ENCODE measurements at regions not wholly inside any gene's neighbourhood (a gene's known extent, or its start where the extent isn't known, plus 50 kb on each side); places are given as distances from the start of the nearest gene placed in this dataset.
"Not testable (repeated sequence)": the region's sequence is repeated elsewhere in the genome, so short reads cannot be mapped to it uniquely, and the experiment has no call there.

- ATAC-seq (no peak), DNase-seq (no peak)
- Mint-ChIP-seq H3K36me3 (ENCODE audit: insufficient read depth) (no peaks in the 10 kb centered on the region), H3K9me3 (peaks cover 4% of the 10 kb centered on the region), H3K4me1 (ENCODE audit: low read depth) (no peaks in the 10 kb centered on the region), H3K27me3 (ENCODE audit: low read depth) (no peaks in the 10 kb centered on the region), H3K4me3 (no peak overlapping the region)
Observed at GRCh38 chr4:64642936-64643335, 233.7 kb upstream of the TECRL start.

- H3K4me1 Mint-ChIP-seq (ENCODE audit: low read depth); ATAC-seq; H3K4me3 Mint-ChIP-seq; H3K27me3 Mint-ChIP-seq (ENCODE audit: low read depth); H3K9me3 Mint-ChIP-seq; H3K36me3 Mint-ChIP-seq (ENCODE audit: insufficient read depth); DNase-seq: not testable (repeated sequence)
Observed at GRCh38 chr4:64640402-64640801, 231.2 kb upstream of the TECRL start.

- Mint-ChIP-seq H3K4me1 (ENCODE audit: low read depth) (no peaks in the 10 kb centered on the region), H3K27me3 (ENCODE audit: low read depth) (no peaks in the 10 kb centered on the region), H3K4me3 (no peak overlapping the region), H3K36me3 (ENCODE audit: insufficient read depth) (no peaks in the 10 kb centered on the region), H3K9me3 (peaks cover 14% of the 10 kb centered on the region)
- ATAC-seq (no peak), DNase-seq (no peak)
Observed at GRCh38 chr4:64625438-64625837, 216.2 kb upstream of the TECRL start.

GRCh38 chr4:64617800-64618199 lies 208.6 kb upstream of the TECRL start:
- Mint-ChIP-seq H3K4me3 (no peak overlapping the region), H3K27me3 (ENCODE audit: low read depth) (no peaks in the 10 kb centered on the region), H3K36me3 (ENCODE audit: insufficient read depth) (no peaks in the 10 kb centered on the region), H3K4me1 (ENCODE audit: low read depth) (no peaks in the 10 kb centered on the region), H3K9me3 (no peaks in the 10 kb centered on the region)
- DNase-seq (no peak), ATAC-seq (no peak)

DNA sequence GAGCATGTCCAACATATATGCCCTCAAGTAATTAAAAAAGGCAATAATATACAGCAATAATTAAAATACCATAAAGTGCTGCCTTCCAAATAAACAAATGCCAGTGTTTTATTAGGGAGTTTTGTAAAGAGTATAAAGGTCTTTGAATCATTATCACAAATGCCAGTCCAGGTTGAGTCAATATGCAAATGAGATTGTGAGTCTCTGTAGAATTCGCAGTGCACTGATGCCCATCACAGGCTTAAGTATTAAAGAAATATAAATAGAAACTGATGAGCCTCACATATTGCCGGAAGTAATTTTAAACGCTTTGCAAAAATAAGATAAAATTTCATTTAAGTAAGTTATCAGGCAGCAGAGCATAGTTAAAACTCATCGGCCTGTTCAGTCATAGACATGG lies 205.0 kb upstream of the TECRL start:
- Mint-ChIP-seq H3K4me3 (no peak overlapping the region), H3K36me3 (ENCODE audit: insufficient read depth) (no peaks in the 10 kb centered on the region), H3K9me3 (no peaks in the 10 kb centered on the region), H3K4me1 (ENCODE audit: low read depth) (no peaks in the 10 kb centered on the region), H3K27me3 (ENCODE audit: low read depth) (no peaks in the 10 kb centered on the region)
- ATAC-seq (no peak), DNase-seq (no peak)

DNA sequence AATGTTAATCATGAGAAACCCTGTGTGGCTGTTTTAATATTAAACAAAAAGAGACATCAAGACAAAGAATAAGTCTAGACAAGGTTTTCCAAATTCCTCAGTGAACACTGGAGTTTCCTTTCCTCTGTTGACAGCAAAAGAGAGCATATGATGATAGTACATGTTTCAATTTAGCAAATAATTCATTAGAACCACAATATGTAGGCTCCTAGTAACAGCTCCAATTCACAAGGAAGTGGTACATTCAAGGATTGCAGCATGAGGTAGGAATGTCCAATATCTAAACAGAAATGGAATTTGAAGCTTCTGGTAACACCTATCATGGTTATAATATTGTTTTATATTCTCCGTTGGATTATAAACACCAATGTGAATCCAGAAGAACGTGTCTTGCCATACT lies 203.8 kb upstream of the TECRL start:
- no peaks in the 10 kb centered on the region for H3K27me3 Mint-ChIP-seq (ENCODE audit: low read depth)
- H3K9me3 Mint-ChIP-seq, result no peaks in the 10 kb centered on the region
- DNase-seq (no peak), ATAC-seq (no peak)
- no peak overlapping the region for H3K4me3 Mint-ChIP-seq
- H3K4me1 Mint-ChIP-seq (ENCODE audit: low read depth), result no peaks in the 10 kb centered on the region
- no peaks in the 10 kb centered on the region for H3K36me3 Mint-ChIP-seq (ENCODE audit: insufficient read depth)

DNA sequence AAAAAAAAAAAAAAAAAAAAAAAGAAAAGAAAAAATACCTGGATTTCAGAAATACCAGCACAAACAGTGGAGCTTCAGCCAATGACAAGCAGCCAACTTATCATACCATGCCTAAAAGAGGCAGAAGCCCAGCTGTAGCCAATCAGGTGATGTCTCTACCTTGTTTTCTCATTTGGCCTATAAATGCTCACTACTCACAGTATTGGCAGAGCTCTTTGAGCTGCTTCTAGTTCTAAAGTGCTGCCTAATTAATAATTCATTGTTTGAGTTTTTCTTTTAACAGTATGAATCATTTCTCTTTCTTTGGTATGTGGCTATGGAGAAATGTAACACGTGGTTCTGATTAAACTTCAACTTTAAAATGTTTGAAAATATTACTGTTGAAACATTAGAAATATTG lies 188.8 kb upstream of the TECRL start:
- DNase-seq (no peak), ATAC-seq (no peak)
- H3K4me3 Mint-ChIP-seq, result no peak overlapping the region
- no peaks in the 10 kb centered on the region for H3K36me3 Mint-ChIP-seq (ENCODE audit: insufficient read depth)
- no peaks in the 10 kb centered on the region for H3K9me3 Mint-ChIP-seq
- H3K27me3 Mint-ChIP-seq (ENCODE audit: low read depth), result no peaks in the 10 kb centered on the region
- H3K4me1 Mint-ChIP-seq (ENCODE audit: low read depth), result no peaks in the 10 kb centered on the region

DNA sequence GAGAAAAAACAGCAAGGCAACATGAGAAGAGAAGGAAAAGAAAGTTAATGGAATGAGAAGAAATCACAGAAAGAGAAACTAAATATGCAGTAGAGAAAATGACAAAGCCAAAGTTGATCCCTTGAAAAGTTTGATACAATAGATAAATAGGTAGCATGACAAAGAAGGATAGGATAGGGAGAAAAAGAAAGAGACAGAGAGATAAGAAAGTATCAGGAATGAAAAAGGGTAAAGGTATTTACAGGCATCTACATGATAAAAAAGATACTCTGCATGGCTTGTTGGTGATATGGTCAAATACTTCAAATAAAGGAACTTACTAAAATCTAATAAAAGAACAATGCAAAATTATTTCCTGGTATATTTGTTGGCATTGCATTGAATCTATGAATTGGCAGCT lies 185.5 kb upstream of the TECRL start:
- Mint-ChIP-seq H3K4me1 (ENCODE audit: low read depth) (no peaks in the 10 kb centered on the region), H3K36me3 (ENCODE audit: insufficient read depth) (no peaks in the 10 kb centered on the region), H3K9me3 (peaks cover 13% of the 10 kb centered on the region), H3K27me3 (ENCODE audit: low read depth) (no peaks in the 10 kb centered on the region), H3K4me3 (no peak overlapping the region)
- DNase-seq (no peak), ATAC-seq (no peak)

GRCh38 chr4:64588507-64588906 lies 179.3 kb upstream of the TECRL start:
- Mint-ChIP-seq H3K27me3 (ENCODE audit: low read depth) (no peaks in the 10 kb centered on the region), H3K4me1 (ENCODE audit: low read depth) (no peaks in the 10 kb centered on the region), H3K36me3 (ENCODE audit: insufficient read depth) (no peaks in the 10 kb centered on the region), H3K9me3 (peaks cover 20% of the 10 kb centered on the region), H3K4me3 (no peak overlapping the region)
- DNase-seq (no peak), ATAC-seq (no peak)

- DNase-seq, result no peak
- no peak overlapping the region for H3K4me3 Mint-ChIP-seq
- H3K36me3 Mint-ChIP-seq (ENCODE audit: insufficient read depth), result no peaks in the 10 kb centered on the region
- H3K27me3 Mint-ChIP-seq (ENCODE audit: low read depth), result no peaks in the 10 kb centered on the region
- ATAC-seq, result no peak
- H3K4me1 Mint-ChIP-seq (ENCODE audit: low read depth), result no peaks in the 10 kb centered on the region
- H3K9me3 Mint-ChIP-seq, result peaks cover 8% of the 10 kb centered on the region
Observed at GRCh38 chr4:64584981-64585557, 175.8 kb upstream of the TECRL start.

DNA sequence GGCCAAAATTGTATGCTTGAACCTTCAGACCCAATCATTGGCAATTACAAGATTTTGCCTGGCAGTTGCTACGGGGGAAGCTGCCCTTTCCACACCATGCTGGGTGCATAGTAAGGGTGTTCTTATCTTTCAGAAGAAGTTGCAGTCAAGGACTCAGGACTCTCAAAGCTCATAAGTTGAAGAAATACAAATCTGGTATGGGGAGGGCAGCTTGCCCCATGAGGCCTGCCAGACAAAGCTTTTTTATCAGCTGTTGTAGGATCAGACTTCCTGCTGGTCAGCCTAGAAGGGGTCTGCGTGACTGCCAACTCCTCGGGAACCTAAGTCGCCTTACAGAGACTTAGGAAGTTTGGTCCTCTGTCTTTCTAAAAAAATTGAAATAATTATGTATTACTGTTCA lies 174.9 kb upstream of the TECRL start:
- DNase-seq, result no peak
- H3K27me3 Mint-ChIP-seq (ENCODE audit: low read depth), result no peaks in the 10 kb centered on the region
- no peaks in the 10 kb centered on the region for H3K4me1 Mint-ChIP-seq (ENCODE audit: low read depth)
- H3K4me3 Mint-ChIP-seq, result no peak overlapping the region
- peaks cover 1% of the 10 kb centered on the region for H3K9me3 Mint-ChIP-seq
- no peak for ATAC-seq
- H3K36me3 Mint-ChIP-seq (ENCODE audit: insufficient read depth), result no peaks in the 10 kb centered on the region

DNA sequence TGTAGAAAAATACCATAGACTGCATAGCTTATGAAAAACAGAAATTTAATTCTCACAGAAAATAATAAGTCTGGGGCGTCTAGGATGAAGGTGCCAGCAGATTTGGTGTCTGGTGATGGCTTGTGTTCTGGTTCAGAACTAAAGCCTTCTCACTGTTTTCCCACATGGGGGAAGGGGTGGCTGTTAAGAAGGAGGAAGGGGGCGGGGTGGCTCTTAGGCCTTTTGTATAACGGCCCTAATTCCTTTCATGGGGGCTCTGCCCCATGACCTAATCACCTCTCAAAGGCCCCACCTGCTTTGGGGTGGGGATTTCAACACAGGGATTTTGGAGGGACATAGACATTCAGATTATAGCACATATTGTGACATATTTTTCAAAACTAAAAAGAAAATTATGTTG lies 173.2 kb upstream of the TECRL start:
- DNase-seq (no peak), ATAC-seq (no peak)
- Mint-ChIP-seq H3K36me3 (ENCODE audit: insufficient read depth) (no peaks in the 10 kb centered on the region), H3K4me1 (ENCODE audit: low read depth) (no peaks in the 10 kb centered on the region), H3K4me3 (no peak overlapping the region), H3K9me3 (no peaks in the 10 kb centered on the region), H3K27me3 (ENCODE audit: low read depth) (no peaks in the 10 kb centered on the region)

- H3K9me3 Mint-ChIP-seq, result no peaks in the 10 kb centered on the region
- ATAC-seq (no peak), DNase-seq (no peak)
- H3K4me1 Mint-ChIP-seq (ENCODE audit: low read depth), result no peaks in the 10 kb centered on the region
- H3K4me3 Mint-ChIP-seq, result no peak overlapping the region
- no peaks in the 10 kb centered on the region for H3K36me3 Mint-ChIP-seq (ENCODE audit: insufficient read depth)
- H3K27me3 Mint-ChIP-seq (ENCODE audit: low read depth), result no peaks in the 10 kb centered on the region
Observed at GRCh38 chr4:64581422-64581821, 172.2 kb upstream of the TECRL start.

- ATAC-seq (no peak), DNase-seq (no peak)
- H3K9me3 Mint-ChIP-seq, result peaks cover 4% of the 10 kb centered on the region
- no peaks in the 10 kb centered on the region for H3K27me3 Mint-ChIP-seq (ENCODE audit: low read depth)
- H3K36me3 Mint-ChIP-seq (ENCODE audit: insufficient read depth), result no peaks in the 10 kb centered on the region
- no peak overlapping the region for H3K4me3 Mint-ChIP-seq
- H3K4me1 Mint-ChIP-seq (ENCODE audit: low read depth), result no peaks in the 10 kb centered on the region
Observed at GRCh38 chr4:64564126-64564525, 154.9 kb upstream of the TECRL start.

- Mint-ChIP-seq H3K27me3 (ENCODE audit: low read depth) (no peaks in the 10 kb centered on the region), H3K4me3 (no peak overlapping the region), H3K36me3 (ENCODE audit: insufficient read depth) (no peaks in the 10 kb centered on the region), H3K9me3 (peaks cover 9% of the 10 kb centered on the region), H3K4me1 (ENCODE audit: low read depth) (no peaks in the 10 kb centered on the region)
- DNase-seq (no peak), ATAC-seq (no peak)
Observed at GRCh38 chr4:64559571-64559970, 150.3 kb upstream of the TECRL start.

- peaks cover 6% of the 10 kb centered on the region for H3K9me3 Mint-ChIP-seq
Observed at GRCh38 chr4:64551125-64551524, 141.9 kb upstream of the TECRL start.

More at GRCh38 chr4:64551125-64551524, 141.9 kb upstream of the TECRL start:
- DNase-seq (no peak), ATAC-seq (no peak)
- no peak overlapping the region for H3K4me3 Mint-ChIP-seq
- H3K4me1 Mint-ChIP-seq (ENCODE audit: low read depth), result no peaks in the 10 kb centered on the region
- no peaks in the 10 kb centered on the region for H3K27me3 Mint-ChIP-seq (ENCODE audit: low read depth)
- H3K36me3 Mint-ChIP-seq (ENCODE audit: insufficient read depth), result no peaks in the 10 kb centered on the region

Data from activated T-cell treated with anti-CD3 and anti-CD28 coated beads, Interleukin-2, amount 50 U/mL, for 4 hours (primary cell).